DND-41 (cell line): ENCODE measurements at regions not wholly inside any gene's neighbourhood (a gene's known extent, or its start where the extent isn't known, plus 50 kb on each side); places are given as distances from the start of the nearest gene placed in this dataset.

ENCODE experiments used
- EZH2 ChIP-seq: IDR thresholded peaks from 3 replicates; pipeline ENCODE4 v1.6.1; 2012; ENCODE audit warnings: borderline replicate concordance, low read depth, mild to moderate bottlenecking, moderate library complexity, low read length, inconsistent platforms; ENCODE audit not compliant: severe bottlenecking
- TF ChIP-seq, protein P1 (sequence below): IDR thresholded peaks from 2 replicates; pipeline ENCODE4 v1.5.1; 2012; ENCODE audit warnings: borderline replicate concordance, low read length, moderate library complexity, mild to moderate bottlenecking; ENCODE audit not compliant: poor library complexity, severe bottlenecking; ENCODE audit errors: extremely low read depth

DNA sequence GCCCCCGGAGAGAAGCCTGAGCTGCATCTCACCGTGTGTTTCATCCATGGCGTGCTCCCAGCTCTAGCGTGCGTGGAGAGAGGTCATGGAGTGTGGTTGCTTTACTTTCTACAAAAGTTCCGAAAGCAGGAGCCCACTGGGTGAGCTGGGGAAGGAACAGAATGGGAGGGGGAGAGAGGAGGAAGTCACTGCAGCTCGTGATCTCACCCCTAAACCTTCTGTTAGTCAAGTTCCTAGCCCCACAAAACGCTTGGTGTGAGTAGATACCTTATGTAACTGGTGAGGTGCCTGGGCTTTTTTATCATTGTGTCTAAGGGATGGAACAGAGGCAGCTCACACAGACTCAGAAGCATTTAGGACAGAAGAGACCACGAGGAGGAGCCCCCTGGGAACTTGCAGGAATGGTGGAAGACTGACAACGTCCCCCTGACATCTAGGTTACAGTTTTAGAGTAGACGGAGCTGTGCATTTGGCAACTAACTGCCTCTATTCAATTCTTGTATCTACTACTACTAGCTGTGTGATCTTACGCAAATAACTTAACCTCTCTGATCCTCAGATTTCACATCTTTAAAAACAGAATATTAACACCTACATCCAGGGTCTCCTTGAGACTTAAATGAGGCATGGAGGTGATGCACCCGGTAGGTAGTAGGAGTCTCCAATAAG is 123.3 kb downstream of the ARL4C start:
- TF ChIP-seq, protein P1, sequence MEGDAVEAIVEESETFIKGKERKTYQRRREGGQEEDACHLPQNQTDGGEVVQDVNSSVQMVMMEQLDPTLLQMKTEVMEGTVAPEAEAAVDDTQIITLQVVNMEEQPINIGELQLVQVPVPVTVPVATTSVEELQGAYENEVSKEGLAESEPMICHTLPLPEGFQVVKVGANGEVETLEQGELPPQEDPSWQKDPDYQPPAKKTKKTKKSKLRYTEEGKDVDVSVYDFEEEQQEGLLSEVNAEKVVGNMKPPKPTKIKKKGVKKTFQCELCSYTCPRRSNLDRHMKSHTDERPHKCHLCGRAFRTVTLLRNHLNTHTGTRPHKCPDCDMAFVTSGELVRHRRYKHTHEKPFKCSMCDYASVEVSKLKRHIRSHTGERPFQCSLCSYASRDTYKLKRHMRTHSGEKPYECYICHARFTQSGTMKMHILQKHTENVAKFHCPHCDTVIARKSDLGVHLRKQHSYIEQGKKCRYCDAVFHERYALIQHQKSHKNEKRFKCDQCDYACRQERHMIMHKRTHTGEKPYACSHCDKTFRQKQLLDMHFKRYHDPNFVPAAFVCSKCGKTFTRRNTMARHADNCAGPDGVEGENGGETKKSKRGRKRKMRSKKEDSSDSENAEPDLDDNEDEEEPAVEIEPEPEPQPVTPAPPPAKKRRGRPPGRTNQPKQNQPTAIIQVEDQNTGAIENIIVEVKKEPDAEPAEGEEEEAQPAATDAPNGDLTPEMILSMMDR, result no peak
- no peak for TF ChIP-seq EZH2
